BLaER1 (cell line): ENCODE measurements at regions not wholly inside any gene's neighbourhood (a gene's known extent, or its start where the extent isn't known, plus 50 kb on each side); places are given as distances from the start of the nearest gene placed in this dataset.

Experiments
- H3K27ac ChIP-seq: shearing (Covaris generic); formaldehyde crosslinking; 2 replicates; pipeline ENCODE4 v1.8.1; 2022
- H3K27me3 ChIP-seq: shearing (Covaris generic); formaldehyde crosslinking; 2 replicates; pipeline ENCODE4 v1.8.1; 2022
- H3K36me3 ChIP-seq: shearing (Covaris generic); formaldehyde crosslinking; 2 replicates; pipeline ENCODE4 v1.8.1; 2022
- H3K4me1 ChIP-seq: shearing (Covaris generic); formaldehyde crosslinking; 2 replicates; pipeline ENCODE4 v1.8.1; 2022
- H3K4me2 ChIP-seq: shearing (Covaris generic); formaldehyde crosslinking; 2 replicates; pipeline ENCODE4 v1.8.1; 2022
- H3K4me3 ChIP-seq: shearing (Covaris generic); formaldehyde crosslinking; 2 replicates; pipeline ENCODE4 v1.8.1; 2022
- H3K9ac ChIP-seq: shearing (Covaris generic); formaldehyde crosslinking; 2 replicates; pipeline ENCODE4 v1.8.1; 2022
- H3K9me3 ChIP-seq: shearing (Covaris generic); formaldehyde crosslinking; 2 replicates; pipeline ENCODE4 v1.8.1; 2022
- H4K20me1 ChIP-seq: shearing (Covaris generic); formaldehyde crosslinking; 2 replicates; pipeline ENCODE4 v1.8.1; 2022
- Cebpa-rat ChIP-seq: shearing (Covaris generic); IDR thresholded peaks from 2 replicates; pipeline ENCODE4 v1.8.1; 2022

- H3K4me2 ChIP-seq = no peak overlapping the region
- H3K9me3 ChIP-seq = no peaks in the 10 kb centered on the region
- H3K36me3 ChIP-seq = no peaks in the 10 kb centered on the region
- no peak overlapping the region for H3K4me3 ChIP-seq
- no peaks in the 10 kb centered on the region for H3K27me3 ChIP-seq
- no peak overlapping the region for H3K9ac ChIP-seq
- no peak overlapping the region for H3K27ac ChIP-seq
- TF ChIP-seq Cebpa-rat = no peak
- H3K4me1 ChIP-seq = no peaks in the 10 kb centered on the region
- H4K20me1 ChIP-seq = no peaks in the 10 kb centered on the region
Measured at GRCh38 chr6:113427617-113428016, 429.5 kb upstream of the MARCKS start.

GRCh38 chr6:113428702-113429101, 428.4 kb upstream of the MARCKS start:
- no peaks in the 10 kb centered on the region for H4K20me1 ChIP-seq
- H3K36me3 ChIP-seq = no peaks in the 10 kb centered on the region
- H3K9me3 ChIP-seq = no peaks in the 10 kb centered on the region
- no peak overlapping the region for H3K4me2 ChIP-seq
- H3K9ac ChIP-seq = no peak overlapping the region
- no peak overlapping the region for H3K4me3 ChIP-seq
- no peaks in the 10 kb centered on the region for H3K4me1 ChIP-seq
- H3K27me3 ChIP-seq = no peaks in the 10 kb centered on the region
- no peak for TF ChIP-seq Cebpa-rat
- no peak overlapping the region for H3K27ac ChIP-seq

GRCh38 chr6:113432521-113433334, 424.4 kb upstream of the MARCKS start:
- Histone ChIP-seq H3K36me3 (no peaks in the 10 kb centered on the region), H3K27me3 (no peaks in the 10 kb centered on the region), H4K20me1 (no peaks in the 10 kb centered on the region), H3K4me2 (no peak overlapping the region), H3K4me1 (no peaks in the 10 kb centered on the region), H3K4me3 (no peak overlapping the region), H3K27ac (no peak overlapping the region), H3K9ac (no peak overlapping the region), H3K9me3 (no peaks in the 10 kb centered on the region)
- TF ChIP-seq Cebpa-rat = no peak

- Histone ChIP-seq H4K20me1 (no peaks in the 10 kb centered on the region), H3K9me3 (no peaks in the 10 kb centered on the region), H3K27ac (no peak overlapping the region), H3K9ac (no peak overlapping the region), H3K4me3 (no peak overlapping the region), H3K27me3 (no peaks in the 10 kb centered on the region), H3K4me1 (no peaks in the 10 kb centered on the region), H3K4me2 (no peak overlapping the region), H3K36me3 (no peaks in the 10 kb centered on the region)
- no peak for TF ChIP-seq Cebpa-rat
Measured at GRCh38 chr6:113433335-113433991, 423.7 kb upstream of the MARCKS start.

- H3K4me1 ChIP-seq = no peaks in the 10 kb centered on the region
- H4K20me1 ChIP-seq = no peaks in the 10 kb centered on the region
- no peaks in the 10 kb centered on the region for H3K9me3 ChIP-seq
- H3K4me2 ChIP-seq = no peak overlapping the region
- no peaks in the 10 kb centered on the region for H3K27me3 ChIP-seq
- no peak overlapping the region for H3K4me3 ChIP-seq
- no peak overlapping the region for H3K9ac ChIP-seq
- no peak overlapping the region for H3K27ac ChIP-seq
- no peak for TF ChIP-seq Cebpa-rat
- no peaks in the 10 kb centered on the region for H3K36me3 ChIP-seq
Measured at GRCh38 chr6:113434641-113435040, 422.5 kb upstream of the MARCKS start.

GRCh38 chr6:113437566-113437965, 419.6 kb upstream of the MARCKS start:
- no peaks in the 10 kb centered on the region for H3K9me3 ChIP-seq
- no peak overlapping the region for H3K9ac ChIP-seq
- no peak for TF ChIP-seq Cebpa-rat
- H3K4me2 ChIP-seq = no peak overlapping the region
- H3K27me3 ChIP-seq = no peaks in the 10 kb centered on the region
- H3K27ac ChIP-seq = no peak overlapping the region
- H3K36me3 ChIP-seq = no peaks in the 10 kb centered on the region
- no peaks in the 10 kb centered on the region for H4K20me1 ChIP-seq
- H3K4me3 ChIP-seq = no peak overlapping the region
- H3K4me1 ChIP-seq = no peaks in the 10 kb centered on the region

- no peaks in the 10 kb centered on the region for H4K20me1 ChIP-seq
- H3K4me2 ChIP-seq = no peak overlapping the region
- no peaks in the 10 kb centered on the region for H3K9me3 ChIP-seq
- no peak overlapping the region for H3K27ac ChIP-seq
- H3K27me3 ChIP-seq = no peaks in the 10 kb centered on the region
- no peaks in the 10 kb centered on the region for H3K4me1 ChIP-seq
- no peak overlapping the region for H3K9ac ChIP-seq
- no peak overlapping the region for H3K4me3 ChIP-seq
- no peak for TF ChIP-seq Cebpa-rat
- H3K36me3 ChIP-seq = no peaks in the 10 kb centered on the region
Measured at GRCh38 chr6:113439866-113440265, 417.3 kb upstream of the MARCKS start.

GRCh38 chr6:113442040-113442439, 415.1 kb upstream of the MARCKS start:
- Histone ChIP-seq H3K27ac (no peak overlapping the region), H3K27me3 (no peaks in the 10 kb centered on the region), H3K36me3 (no peaks in the 10 kb centered on the region), H3K9me3 (no peaks in the 10 kb centered on the region), H4K20me1 (no peaks in the 10 kb centered on the region), H3K4me3 (no peak overlapping the region), H3K4me1 (no peaks in the 10 kb centered on the region), H3K9ac (no peak overlapping the region), H3K4me2 (no peak overlapping the region)
- TF ChIP-seq Cebpa-rat = no peak

GRCh38 chr6:113445201-113445600, 411.9 kb upstream of the MARCKS start:
- H3K9me3 ChIP-seq = no peaks in the 10 kb centered on the region
- H4K20me1 ChIP-seq = no peaks in the 10 kb centered on the region

GRCh38 chr6:113447088-113447831, 409.9 kb upstream of the MARCKS start:
- Histone ChIP-seq H3K4me1 (no peaks in the 10 kb centered on the region), H3K4me2 (no peak overlapping the region), H3K27ac (no peak overlapping the region), H3K4me3 (no peak overlapping the region), H3K36me3 (no peaks in the 10 kb centered on the region), H3K9me3 (no peaks in the 10 kb centered on the region), H3K27me3 (no peaks in the 10 kb centered on the region), H4K20me1 (no peaks in the 10 kb centered on the region), H3K9ac (no peak overlapping the region)
- no peak for TF ChIP-seq Cebpa-rat

More at GRCh38 chr6:113445201-113445600, 411.9 kb upstream of the MARCKS start:
- H3K4me2 ChIP-seq = no peak overlapping the region
- H3K27me3 ChIP-seq = no peaks in the 10 kb centered on the region
- H3K4me1 ChIP-seq = no peaks in the 10 kb centered on the region
- H3K36me3 ChIP-seq = no peaks in the 10 kb centered on the region
- H3K9ac ChIP-seq = no peak overlapping the region
- no peak overlapping the region for H3K27ac ChIP-seq
- no peak for TF ChIP-seq Cebpa-rat
- H3K4me3 ChIP-seq = no peak overlapping the region
